HG02870 (cell line): ENCODE measurements at regions not wholly inside any gene's neighbourhood (a gene's known extent, or its start where the extent isn't known, plus 50 kb on each side); places are given as distances from the start of the nearest gene placed in this dataset.

Source experiments
- ATAC-seq: cut with Tn5 transposase; IDR thresholded peaks from one replicate; pipeline ENCODE4 v1.9.1; 2021; ENCODE audit warnings: mild to moderate bottlenecking, moderate library complexity; ENCODE audit not compliant: unreplicated experiment

DNA sequence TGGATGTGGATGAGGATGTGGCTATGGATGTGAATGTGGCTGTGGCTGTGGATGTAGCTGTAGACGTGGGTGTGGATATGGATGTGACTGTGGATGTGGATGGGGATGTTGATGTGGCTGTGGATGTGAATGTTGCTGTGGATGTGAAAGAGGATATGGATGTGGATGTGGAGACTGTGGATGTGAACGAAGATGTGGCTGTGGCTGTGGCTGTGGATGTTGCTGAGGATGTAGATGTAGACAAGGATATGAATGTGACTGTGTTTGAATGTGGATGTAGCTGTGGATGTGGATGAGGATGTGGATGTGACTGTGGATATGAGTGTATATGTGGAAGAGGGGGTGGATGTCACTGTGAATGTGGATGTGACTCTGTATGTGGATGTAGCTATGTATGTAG, 884.6 kb upstream of the CHAC2 start:
- ATAC-seq, result no peak

DNA sequence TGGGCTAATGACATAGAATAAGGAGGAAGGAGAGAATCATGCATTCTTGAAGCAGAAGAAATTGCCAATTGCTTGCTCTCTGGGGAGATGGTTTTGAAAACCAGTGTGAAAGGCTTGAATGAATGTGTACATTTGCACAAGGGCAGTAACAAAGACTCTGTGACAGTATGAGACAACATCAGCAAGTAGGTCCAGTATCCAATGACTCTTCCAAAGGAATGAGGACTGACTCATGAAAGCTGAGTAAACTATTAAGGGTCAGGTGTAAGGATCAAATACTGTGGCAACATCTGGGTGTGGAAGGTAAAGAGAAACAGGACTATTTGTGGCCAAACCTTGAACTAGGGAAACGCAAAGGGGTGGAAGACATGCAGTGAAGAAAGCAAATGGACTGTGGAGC, 886.0 kb upstream of the CHAC2 start:
- no peak for ATAC-seq

DNA sequence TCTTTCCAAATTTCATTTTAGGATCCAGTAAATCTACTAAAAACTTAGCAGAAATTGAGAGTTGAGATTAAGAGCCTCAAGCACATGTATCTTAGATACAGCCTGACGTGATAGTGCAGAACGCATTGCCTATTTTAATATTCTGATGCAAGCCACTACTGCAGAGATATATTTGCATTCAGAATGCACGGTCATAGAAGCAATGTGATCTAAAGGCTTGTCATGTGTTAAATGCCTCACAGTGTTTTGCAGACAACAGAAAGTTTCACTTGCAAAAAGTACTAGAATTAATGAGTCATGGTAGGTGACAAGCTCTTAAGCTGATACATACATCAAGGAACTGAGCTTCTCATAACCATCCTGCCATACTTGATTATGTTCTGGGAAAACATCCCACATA, 886.7 kb upstream of the CHAC2 start:
- no peak for ATAC-seq

DNA sequence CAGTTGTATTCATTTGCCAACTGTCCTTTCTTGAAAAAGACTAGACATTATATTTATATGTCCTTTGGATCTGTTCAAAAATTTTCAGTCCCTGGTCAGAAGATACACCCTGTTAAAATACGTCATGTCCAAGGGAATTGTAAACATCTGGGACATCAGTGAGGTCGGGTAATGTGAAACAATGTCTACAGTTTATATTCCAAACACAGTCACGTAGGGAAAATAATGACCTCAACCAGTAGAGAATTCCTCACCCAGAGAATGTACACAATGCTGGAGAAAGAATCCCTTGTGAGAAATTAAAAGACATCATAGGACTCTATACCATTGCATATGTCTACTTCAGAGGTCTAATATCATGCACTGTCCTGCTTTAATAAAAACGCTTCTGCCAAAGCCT, 888.0 kb upstream of the CHAC2 start:
- ATAC-seq, result no peak

DNA sequence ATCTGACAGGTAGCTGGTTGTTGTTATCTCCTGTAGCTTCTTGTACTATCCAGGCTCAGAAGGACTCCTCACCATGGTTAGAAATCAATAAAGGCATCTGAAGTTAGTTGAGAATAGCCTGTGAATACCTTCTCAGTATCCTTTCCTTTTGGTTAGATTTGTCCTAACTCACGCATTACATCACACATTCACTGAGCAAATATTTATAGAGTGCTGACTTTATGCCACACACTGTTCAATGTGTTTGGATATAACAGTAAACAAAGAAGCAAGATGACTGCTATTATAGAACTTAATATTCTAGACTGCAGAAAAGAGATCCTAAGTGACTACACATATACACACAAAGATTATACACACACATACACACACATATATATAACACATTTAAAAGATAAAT, 889.9 kb upstream of the CHAC2 start:
- ATAC-seq, result no peak

DNA sequence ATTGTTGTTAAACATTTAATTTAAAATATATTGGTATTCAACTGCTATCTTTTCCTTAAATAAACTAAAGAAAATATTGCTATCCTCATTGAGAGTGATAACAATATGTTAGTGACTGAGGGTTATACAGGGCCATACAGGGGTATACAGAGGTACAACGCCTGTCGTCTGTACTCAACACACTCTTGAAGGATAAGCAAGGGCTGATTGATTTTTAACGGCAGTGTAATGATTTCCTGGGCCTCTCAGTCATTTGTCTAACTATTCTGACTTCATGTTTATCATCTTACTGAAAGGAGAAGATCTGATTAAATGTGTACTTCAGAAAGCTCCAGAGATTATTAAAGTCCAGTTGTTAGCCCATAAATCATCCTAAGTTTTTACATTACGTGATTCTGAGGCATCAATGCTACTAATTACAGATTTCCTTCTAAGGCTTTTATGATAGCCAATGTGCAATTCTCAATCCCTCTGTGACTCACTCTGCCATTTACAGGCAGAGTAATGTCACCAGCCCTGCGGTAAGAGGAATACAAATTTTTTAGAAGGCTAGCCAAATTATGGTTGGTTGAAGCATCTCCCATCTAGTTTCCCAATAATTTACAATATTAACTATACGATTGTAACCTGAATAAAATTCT, 893.0 kb upstream of the CHAC2 start:
- ATAC-seq, result no peak

DNA sequence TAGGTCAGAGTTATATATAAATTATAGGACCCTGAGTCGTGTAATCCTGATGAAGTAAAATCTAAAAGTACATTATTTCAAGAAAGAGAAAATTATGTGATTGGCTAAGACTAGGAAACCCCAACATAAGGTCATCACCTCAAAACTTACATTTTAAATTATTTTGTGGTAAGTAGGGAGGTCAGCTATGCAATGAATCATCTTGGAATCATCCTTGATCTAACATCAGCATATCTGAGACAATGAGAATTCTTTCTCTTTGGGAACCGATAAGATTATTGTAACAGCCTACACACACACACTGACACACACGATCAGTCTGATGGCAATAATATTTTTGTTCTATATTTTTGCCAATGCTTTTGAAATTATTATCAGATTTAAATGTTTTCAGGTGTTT, 904.8 kb upstream of the CHAC2 start:
- no peak for ATAC-seq

DNA sequence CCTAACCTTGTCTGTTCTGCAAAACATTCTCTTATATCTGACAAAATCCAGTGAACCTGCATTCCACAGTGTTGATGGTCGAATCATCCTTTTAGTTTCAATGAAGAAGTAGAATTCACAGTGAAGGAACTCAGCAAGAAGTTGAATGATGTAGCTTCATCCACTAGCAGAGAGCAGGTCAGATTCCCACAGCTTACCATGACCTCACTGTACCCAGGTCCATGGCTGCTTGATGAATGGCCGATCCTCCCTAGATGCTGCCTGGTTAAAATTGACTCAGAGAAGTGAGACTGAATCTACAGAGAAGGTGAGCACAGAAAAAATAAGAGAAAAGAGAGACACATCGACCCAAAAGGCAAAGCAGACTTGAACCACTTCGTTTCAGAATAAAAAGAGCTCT, 906.0 kb upstream of the CHAC2 start:
- no peak for ATAC-seq

DNA sequence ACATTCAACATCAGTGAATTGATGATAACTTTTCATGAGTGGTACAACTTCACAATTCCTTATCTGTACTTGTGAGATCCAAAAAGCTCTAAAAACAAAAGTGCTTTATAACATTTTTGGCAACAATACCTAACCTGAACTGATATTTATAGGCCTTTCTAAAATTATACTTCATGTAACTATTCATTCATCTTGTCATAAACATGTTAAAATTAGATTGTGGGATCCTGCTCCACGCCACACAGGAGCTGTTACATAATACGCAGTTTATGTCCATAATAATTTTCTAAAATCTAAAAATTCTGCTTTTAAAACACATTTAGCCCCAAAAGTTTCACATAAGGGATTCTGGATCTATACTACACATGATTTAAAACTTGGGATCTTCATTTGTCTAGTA, 908.5 kb upstream of the CHAC2 start:
- no peak for ATAC-seq

DNA sequence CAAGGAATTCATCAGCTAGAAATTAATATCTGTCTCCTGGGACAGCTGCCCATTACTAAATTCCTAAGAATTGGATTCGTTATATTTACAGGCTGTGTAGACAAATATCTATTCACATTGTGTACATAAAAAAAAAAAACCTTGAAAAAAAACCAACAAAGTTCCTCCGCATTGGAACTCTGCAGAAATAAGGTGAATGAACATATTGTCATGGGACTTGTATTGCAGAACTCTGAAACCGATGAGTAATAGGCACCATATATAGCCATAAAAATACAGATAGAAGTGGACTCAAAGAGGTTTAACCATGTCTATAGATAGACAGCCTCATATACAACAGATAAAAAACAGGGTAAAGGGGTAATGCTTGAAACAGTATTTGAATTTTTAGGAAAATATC, 909.9 kb upstream of the CHAC2 start:
- no peak for ATAC-seq

DNA sequence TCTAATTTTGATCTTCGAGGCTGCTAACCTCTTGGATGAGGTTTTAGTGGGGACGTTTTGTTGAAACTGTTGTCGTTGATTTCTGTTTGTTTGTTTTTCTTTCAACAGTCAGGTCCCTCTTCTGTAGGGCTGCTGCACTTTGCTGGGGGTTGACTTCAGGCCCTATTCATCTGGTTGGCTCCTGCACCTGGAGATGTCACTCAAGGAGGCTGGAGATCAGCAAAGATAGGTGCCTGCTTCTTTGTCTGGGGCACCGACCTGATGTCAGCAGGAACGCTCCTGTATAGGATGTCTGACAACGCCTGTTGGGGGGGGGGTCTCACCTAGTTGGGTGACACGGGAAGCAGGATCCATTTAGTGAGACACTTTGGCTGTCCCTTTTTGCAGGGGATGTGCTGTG, 915.6 kb upstream of the CHAC2 start:
- no peak for ATAC-seq

DNA sequence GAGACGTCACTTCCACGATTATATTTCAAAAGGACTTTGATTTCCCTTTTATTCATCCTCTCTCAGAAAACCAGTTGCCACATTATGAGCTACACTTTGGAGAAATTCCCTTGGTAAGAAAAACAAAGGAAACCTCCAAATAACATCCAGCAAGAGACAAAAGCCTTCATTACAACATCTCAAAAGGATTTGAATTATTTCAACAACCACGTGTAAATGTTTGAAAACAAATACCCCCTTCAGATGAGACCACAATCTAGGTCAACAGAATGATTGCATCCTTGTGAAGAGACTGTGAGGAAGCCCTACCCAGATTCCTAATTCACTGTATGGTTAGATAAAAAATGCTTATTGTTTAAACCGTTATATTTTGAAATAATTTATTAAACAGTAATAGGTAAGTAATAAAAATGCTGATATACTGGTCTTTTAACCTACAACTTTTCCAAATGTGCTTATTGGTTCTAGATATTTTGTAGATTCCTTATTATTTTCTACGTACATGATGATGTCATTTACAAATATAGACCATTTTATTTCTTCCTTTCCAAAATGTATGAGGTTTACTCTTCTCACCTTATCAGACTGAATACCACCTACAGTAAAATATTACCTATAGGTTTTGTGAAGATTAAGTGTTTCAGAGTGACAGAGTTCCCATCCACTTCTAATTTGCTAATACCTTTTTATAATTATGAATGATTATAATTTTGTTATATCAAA, 922.7 kb upstream of the CHAC2 start:
- no peak for ATAC-seq

DNA sequence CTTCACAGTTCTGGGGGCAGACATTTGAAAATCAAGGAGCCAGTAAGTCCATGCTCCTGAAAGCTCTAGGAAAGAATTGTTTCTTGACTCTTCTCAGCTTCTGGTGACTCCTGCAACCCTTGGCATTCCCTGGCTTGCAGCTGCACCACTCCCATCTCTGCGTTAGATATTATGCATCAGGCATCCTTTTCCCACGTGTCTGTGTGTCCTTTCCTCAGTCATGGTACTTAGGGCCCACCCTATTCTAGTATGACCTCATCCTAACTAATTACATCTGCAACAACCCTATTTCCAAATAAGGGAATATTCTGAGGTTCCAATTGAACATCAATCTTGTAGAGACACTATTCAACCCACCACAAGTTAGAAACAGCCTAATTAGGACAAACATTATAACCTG, 931.7 kb upstream of the CHAC2 start:
- no peak for ATAC-seq

DNA sequence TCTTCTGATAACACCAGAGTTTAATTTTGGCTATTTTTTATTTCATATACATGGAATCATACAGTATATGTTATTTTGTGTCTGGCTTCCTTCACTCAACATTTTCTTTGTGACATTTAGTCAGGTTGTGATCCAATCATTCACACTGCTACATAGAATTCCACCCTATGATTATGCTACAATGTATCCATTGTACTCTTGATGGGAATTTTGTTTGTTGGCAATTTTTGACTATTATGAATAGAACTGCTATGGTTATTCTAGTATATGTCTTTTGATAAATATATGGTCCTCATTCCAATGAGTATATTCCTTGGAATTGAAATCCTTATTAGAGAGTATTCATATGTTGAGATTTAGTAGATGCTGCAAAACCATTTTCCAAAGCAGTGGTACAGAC, 936.4 kb upstream of the CHAC2 start:
- no peak for ATAC-seq

DNA sequence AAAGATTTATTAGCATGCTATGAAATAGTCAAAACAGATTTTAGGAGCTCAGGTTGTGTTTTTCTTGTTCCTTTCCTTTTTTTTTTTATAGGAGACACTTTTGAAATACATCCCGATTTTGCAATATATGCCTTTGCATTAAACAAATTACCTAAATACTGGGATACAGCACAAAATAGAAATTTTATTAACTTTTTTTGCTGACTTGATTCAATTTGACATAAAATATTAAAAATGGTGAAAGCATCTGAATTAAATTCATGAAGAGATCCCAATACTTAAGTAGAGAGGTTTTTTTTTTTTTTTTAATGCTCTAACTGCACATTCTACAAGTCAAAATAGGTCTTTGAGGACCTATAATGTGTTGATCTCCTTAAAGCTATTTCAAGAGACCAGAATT, 939.5 kb upstream of the CHAC2 start:
- no peak for ATAC-seq

DNA sequence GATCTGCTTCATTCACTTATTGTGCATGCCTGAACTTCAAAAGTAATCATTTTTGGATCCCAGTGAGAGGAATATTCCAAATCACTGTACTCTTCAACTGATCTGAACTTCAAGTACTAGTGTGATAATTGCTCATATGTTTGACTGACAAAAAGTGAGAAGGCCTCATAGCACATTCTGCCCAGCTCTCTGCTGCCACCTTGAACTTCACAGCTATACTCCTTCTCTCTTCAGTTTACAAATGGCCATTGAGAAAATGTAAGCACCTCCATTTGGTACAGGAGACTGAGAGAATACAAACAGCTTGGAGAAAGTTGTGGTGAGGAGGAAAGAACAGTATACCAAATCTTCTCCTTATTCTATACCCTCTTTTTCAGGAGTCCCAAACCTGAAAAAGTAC, 946.0 kb upstream of the CHAC2 start:
- ATAC-seq, result no peak

DNA sequence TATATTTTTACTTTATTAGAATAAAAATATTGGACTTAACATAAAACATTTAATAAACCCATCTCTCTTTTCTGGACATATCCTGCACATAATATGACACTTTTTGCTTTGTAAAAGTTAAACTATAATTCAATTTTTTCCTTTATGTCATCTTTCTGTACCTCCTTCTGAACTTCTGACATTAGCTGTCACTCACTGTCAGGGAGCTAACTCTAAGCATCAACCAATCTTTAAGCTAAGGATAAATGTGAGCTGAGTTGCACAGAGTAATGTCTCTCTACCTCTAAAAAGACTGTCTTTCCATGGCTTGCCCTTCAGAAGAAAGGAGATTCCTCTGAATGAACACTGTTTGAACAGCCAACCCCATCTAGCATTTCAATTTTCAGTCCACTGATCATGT, 948.6 kb upstream of the CHAC2 start:
- ATAC-seq, result no peak

DNA sequence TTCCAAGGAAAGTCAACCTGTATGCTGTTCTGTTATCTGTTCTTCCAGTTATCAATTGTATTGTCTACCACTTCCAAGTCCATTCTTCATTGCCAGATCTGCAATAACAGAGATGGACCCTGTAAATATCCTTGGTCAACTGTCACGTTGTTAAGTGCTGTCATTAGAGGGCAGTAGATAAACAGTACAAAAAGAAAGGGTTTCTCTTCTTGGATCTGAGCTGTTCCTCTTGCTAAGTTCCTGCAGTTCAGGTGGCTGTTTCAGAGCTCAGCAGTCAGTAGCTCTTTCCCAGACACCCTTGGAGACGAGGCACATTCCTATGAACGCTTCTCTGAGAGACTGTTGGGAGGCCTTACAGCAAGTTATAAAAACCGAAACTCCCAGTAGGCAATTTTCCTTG, 957.1 kb upstream of the CHAC2 start:
- no peak for ATAC-seq

DNA sequence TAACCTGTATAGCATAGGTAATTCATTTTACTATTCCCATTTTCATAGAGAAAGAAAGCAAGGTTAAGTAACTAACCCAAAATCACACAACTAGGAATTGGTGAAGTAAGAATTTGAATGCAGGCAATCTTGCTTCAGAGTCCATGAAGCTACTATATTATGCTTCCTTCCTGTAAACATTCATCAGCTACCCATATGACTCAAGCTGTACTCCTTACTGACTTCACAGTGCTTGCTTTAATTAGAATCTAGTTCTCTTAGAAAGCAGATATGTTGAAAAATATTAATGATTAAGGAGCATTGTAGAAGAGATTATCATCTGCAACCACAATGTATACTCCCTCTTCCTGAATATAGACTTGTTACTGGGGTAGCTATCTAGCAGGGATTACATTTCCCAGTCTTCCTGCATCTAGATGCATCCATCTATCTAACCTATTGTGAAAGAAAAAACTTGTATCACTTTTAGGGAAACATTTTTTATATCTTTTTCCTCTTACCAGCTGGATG, 961.6 kb upstream of the CHAC2 start:
- ATAC-seq, result no peak

DNA sequence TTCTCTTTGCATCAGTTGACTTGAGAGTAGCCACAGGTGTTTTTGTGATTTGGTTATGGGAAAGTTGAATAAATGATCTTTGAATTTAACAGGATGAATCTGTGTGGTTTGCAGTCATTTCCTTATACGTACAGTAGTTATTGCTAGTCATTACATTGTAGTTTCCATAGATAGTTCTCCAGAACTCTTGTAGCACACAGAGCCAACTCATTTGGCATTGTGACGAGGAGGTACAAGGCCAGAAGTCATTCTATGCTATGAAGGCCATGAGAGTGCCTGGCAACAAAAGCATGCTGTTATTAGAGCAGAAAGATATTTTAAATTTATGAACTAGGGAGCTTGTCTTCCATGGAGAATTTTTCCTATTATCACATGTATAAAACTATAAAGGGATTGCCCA, 973.0 kb upstream of the CHAC2 start:
- no peak for ATAC-seq

DNA sequence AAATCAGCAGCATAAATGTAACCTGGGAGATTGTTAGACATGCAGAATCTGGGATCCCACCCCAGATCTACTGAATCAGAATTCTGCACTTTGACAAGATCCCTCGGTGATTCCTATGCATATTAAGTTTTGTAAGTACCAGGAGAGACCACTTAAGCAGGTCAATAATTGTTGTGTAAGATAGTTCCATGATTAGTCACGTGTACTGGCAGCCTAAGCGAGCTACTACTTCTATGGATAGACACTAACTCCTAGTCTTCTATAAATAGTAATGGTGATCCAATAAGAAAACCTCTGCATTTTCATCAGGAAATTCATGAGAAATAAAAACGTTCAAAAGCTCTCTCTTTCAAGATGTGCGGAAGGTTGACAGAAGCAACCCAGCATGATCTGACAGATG, 988.2 kb upstream of the CHAC2 start:
- no peak for ATAC-seq

DNA sequence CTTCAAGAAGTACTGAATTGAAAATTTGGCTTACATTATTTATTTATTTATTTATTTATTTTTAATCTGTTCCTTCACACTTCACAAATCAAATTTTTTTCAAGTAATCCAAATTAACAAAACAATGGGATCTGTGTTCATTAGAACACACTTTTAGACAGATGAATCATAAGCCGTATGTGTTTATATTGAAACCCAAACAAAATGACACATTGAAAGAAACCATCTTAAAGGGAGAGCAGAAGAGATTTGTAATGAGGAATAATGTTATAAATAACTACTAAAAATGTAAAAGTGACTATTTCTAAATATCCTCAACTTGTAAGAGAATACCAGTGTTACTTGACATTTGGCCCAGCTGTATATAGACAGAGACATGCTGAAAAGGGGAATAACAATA, 991.0 kb upstream of the CHAC2 start:
- no peak for ATAC-seq

DNA sequence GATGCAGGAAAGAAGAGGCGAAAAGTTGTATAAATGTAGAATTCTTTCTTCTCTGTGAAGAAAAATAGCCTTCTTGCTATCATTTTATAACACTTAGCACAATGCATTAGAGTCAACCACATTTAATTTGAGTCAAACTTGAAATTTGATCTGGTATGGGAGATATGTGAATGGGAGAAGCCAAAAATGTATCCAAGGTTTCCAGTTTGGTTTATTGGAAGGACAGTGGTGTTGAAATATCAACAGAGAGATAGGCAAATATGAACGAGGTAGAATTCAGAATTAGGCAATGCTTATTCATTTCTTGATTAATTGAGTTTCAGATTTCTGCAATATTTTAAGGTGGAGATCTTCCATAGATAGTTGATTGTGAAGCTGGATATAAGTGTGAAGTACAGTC, 991.9 kb upstream of the CHAC2 start:
- ATAC-seq, result no peak
